Activated CD4-positive, alpha-beta T cell treated with anti-CD3 and anti-CD28 coated beads, Interleukin-2, amount 10 ng/mL, durations not matched to agents 7 days and 5 days (primary cell): ENCODE measurements at regions not wholly inside any gene's neighbourhood (a gene's known extent, or its start where the extent isn't known, plus 50 kb on each side); places are given as distances from the start of the nearest gene placed in this dataset.

Source experiments
- CTCF ChIA-PET: fragments of 350-600 bp; sonication (Branson Sonifier 250); formaldehyde crosslinking; loops from one replicate; lab custom pipeline; 2021; ENCODE audit warnings: antibody characterized with exemption; lab: Charles Lee
- POLR2A ChIA-PET: fragments of 350-600 bp; sonication (Branson Sonifier 250); formaldehyde crosslinking; loops from one replicate; lab custom pipeline; 2021; ENCODE audit warnings: antibody characterized with exemption; lab: Charles Lee
- DNase-seq: peaks from one replicate; pipeline ENCODE4 v3.0.0-alpha.2; 2020
- H3K27ac Mint-ChIP-seq: one replicate; pipeline ENCODE4 v1.8.0; 2021; ENCODE audit warnings: mild to moderate bottlenecking, moderate library complexity, mixed read lengths
- H3K27me3 Mint-ChIP-seq: one replicate; pipeline ENCODE4 v1.8.0; 2021; ENCODE audit warnings: mixed read lengths
- H3K36me3 Mint-ChIP-seq: one replicate; pipeline ENCODE4 v1.8.0; 2021; ENCODE audit warnings: low read depth, mixed read lengths
- H3K4me1 Mint-ChIP-seq: one replicate; pipeline ENCODE4 v1.8.0; 2021; ENCODE audit warnings: mixed read lengths
- H3K4me3 Mint-ChIP-seq: one replicate; pipeline ENCODE4 v1.8.0; 2021; ENCODE audit warnings: mild to moderate bottlenecking, moderate library complexity, mixed read lengths
- H3K9me3 Mint-ChIP-seq: one replicate; pipeline ENCODE4 v1.8.0; 2021; ENCODE audit warnings: mixed read lengths

DNA sequence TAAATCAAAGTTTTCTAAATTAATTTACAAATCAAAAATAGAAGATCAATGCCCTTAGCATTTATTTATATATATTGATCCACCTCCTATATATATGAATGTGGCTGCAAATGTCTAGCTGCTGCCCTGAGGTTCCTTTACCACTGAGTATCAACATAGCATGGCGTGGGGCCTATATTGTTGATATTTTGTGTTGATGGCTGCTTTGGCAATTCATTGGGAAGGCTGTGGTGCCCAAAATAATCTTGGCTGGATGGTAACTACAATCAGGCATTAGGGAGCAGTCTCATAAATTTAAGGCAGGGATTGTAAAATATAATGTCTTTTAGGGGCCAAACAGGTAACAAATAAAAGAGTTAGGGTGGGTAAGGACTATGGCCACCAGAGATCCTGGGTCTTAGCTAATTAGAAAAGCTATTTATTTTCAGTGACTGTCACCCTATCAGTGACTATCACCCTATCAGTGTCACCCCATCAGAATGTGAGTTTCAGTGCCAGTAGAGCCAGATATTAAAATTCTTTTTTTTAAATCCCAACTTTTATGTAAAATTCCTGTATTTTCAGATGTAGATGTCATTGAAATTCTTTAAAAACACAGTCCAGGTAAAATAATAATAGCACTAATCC is 190.7 kb upstream of the PCSK5 start:
- ChIA-PET POLR2A (no interaction called here), CTCF (interaction anchor here (1.2 kb wide), 1 partner anchor 11 kb away, joined by 3 read pairs; no protein-coding TSS in a partner anchor)
- Mint-ChIP-seq H3K36me3 (no peaks in the 10 kb centered on the region), H3K27ac (no peak overlapping the region), H3K27me3 (no peaks in the 10 kb centered on the region), H3K4me1 (no peaks in the 10 kb centered on the region), H3K4me3 (no peak overlapping the region), H3K9me3 (no peaks in the 10 kb centered on the region)
- DNase-seq, result no peak

DNA sequence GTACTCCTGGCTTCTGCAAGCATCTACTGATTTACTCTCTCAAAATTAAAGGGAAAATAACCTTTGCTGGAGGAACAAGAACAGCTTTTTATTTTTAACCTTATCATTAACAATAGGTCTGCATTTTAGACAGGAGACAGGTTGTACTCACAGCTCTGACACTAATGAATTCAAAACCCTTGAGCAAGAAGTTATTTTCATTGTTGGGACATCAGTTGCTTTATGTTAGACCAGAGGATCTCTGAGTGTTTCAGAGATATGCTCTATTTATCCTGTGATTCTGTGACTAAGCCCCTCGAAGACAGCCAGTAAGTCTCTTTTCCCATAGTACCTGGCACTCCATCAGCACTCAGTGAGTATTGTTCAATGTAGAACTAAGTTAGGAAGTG is 190.2 kb upstream of the PCSK5 start:
- CTCF ChIA-PET, result interaction anchor here (1.2 kb wide), 1 partner anchor 10 kb away, joined by 3 read pairs; no protein-coding TSS in a partner anchor
- H3K27ac Mint-ChIP-seq, result no peak overlapping the region
- no peaks in the 10 kb centered on the region for H3K27me3 Mint-ChIP-seq
- no peak overlapping the region for H3K4me3 Mint-ChIP-seq
- POLR2A ChIA-PET, result no interaction called here
- no peaks in the 10 kb centered on the region for H3K36me3 Mint-ChIP-seq
- H3K9me3 Mint-ChIP-seq, result no peaks in the 10 kb centered on the region
- H3K4me1 Mint-ChIP-seq, result no peaks in the 10 kb centered on the region
- DNase-seq, result no peak

DNA sequence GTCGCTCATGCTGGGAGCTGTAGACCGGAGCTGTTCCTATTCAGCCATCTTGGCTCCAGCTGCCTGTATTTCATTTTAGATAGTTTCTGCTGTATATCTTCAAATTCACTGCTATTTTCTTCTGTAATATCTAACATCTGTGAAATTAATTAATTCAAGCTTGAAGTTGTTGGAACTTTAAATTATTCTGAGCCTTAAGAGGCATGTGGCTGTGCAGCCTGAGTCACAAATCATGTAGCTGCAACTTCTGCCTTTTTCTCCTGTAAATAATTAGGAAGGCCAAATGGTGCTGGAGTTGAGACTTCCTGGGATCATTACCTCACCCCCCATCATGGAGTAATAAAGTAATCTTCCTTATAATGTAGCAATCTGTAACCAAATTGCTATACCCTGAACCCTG is 183.3 kb upstream of the PCSK5 start:
- no peak overlapping the region for H3K4me3 Mint-ChIP-seq
- ChIA-PET CTCF (no interaction called here), POLR2A (no interaction called here)
- no peak for DNase-seq
- no peak overlapping the region for H3K27ac Mint-ChIP-seq
- H3K9me3 Mint-ChIP-seq, result no peaks in the 10 kb centered on the region
- no peaks in the 10 kb centered on the region for H3K27me3 Mint-ChIP-seq
- H3K36me3 Mint-ChIP-seq, result no peaks in the 10 kb centered on the region
- no peaks in the 10 kb centered on the region for H3K4me1 Mint-ChIP-seq

DNA sequence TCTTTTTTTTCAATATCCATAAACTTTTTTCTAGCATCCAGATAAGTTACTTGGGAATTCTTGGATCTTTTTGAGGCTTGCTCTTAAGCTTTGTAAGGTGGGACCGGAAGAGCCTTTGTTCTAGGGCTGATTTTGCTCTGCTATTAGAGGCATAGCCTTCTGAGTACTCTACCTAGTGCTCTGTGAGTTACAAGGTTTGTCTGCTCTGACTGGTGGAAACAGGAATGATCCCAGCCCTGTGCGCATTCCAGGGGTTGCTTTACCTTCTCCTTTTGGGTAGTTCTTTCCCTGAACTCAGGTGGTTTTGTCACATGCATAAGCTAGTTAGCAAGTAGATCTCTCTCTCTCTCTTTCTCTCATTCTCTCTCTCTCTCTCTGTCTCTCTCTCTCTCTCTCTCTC is 180.8 kb upstream of the PCSK5 start:
- H3K9me3 Mint-ChIP-seq, result no peaks in the 10 kb centered on the region
- no peaks in the 10 kb centered on the region for H3K4me1 Mint-ChIP-seq
- no peak overlapping the region for H3K4me3 Mint-ChIP-seq
- CTCF ChIA-PET, result no interaction called here
- no peaks in the 10 kb centered on the region for H3K27me3 Mint-ChIP-seq
- DNase-seq, result no peak
- no peak overlapping the region for H3K27ac Mint-ChIP-seq
- no peaks in the 10 kb centered on the region for H3K36me3 Mint-ChIP-seq
- POLR2A ChIA-PET, result no interaction called here

DNA sequence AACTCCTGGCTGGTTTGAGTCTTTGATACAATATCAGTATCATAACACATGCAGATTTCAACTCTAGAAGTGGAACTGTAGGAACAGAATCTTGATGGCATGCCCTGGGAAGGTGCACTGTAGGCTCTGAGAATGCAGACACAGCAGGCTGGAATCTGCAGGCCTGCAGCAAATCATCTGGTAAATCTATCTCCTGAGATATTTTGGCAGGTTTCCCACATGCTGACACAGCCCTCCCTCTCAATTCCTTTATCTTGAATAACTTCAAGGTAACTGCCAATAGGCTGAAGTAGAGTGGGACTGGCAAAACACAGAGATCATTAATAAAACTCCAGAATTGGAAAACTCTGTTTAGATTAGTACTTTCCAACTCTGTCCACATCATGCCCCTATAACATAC is 177.8 kb upstream of the PCSK5 start:
- CTCF ChIA-PET, result no interaction called here
- Mint-ChIP-seq H3K4me1 (no peaks in the 10 kb centered on the region), H3K27ac (no peak overlapping the region), H3K27me3 (no peaks in the 10 kb centered on the region), H3K36me3 (no peaks in the 10 kb centered on the region), H3K4me3 (no peak overlapping the region), H3K9me3 (no peaks in the 10 kb centered on the region)
- POLR2A ChIA-PET, result no interaction called here
- DNase-seq, result no peak

DNA sequence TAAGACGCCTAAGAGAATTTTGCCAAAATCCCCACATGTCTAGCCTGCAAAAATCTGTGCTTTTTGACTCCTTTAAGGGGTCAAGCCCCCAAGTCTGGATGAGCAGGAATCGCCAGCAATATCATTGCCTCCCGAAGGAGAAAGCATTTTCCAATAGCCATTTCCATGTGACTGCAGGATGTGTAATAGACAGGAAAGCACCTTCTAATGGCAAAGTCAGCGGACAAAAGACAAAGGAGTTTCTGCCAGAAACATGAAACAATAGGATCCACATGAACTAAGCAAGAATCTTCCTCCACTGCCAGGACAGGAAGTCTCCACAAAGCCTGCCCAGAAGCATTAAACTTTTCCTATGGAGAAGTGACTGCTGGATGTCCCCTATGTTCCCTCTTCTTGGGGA is 177.1 kb upstream of the PCSK5 start:
- Mint-ChIP-seq H3K9me3 (no peaks in the 10 kb centered on the region), H3K4me3 (no peak overlapping the region), H3K27ac (no peak overlapping the region), H3K4me1 (no peaks in the 10 kb centered on the region), H3K27me3 (no peaks in the 10 kb centered on the region), H3K36me3 (no peaks in the 10 kb centered on the region)
- no peak for DNase-seq
- ChIA-PET POLR2A (no interaction called here), CTCF (no interaction called here)

DNA sequence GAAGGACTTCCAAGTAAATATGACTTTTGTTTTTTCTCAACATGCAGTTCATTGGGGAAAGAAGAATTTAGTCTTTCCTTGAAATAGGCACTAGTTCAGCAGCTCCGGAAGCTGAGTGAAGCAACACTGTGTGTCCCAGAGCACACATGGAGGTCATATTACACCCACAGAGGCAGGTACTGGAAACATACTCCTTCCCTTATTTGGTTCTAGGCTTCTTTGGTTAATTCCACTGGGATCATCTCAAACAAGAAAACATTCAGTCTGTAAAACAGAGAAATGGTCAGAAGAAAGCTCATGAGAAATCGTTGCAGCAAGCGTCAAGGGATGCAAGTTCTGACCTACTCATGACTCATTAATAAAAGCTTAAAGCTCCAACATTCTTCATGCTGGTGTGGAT is 175.1 kb upstream of the PCSK5 start:
- ChIA-PET POLR2A (no interaction called here), CTCF (no interaction called here)
- H3K4me3 Mint-ChIP-seq, result no peak overlapping the region
- no peaks in the 10 kb centered on the region for H3K36me3 Mint-ChIP-seq
- no peaks in the 10 kb centered on the region for H3K9me3 Mint-ChIP-seq
- no peak overlapping the region for H3K27ac Mint-ChIP-seq
- no peaks in the 10 kb centered on the region for H3K4me1 Mint-ChIP-seq
- no peaks in the 10 kb centered on the region for H3K27me3 Mint-ChIP-seq
- DNase-seq, result no peak

DNA sequence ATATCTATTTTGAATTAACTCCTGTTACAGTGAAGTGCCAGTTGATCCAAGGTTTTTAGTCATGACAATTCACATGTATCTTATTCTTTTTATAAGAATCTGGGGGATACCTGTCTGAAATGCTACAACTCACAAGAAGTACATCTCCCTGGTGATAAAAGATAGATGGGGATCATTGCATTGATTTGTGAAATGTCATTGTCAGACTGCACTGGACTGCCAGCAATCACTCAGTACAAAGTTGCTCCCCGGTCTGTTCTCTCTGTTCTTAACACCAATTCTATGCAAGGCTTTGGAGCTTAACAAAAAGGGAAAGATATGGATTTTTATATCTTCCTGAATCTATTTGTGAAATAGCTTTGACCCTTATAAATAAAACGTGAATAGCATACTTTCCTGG is 171.8 kb upstream of the PCSK5 start:
- Mint-ChIP-seq H3K9me3 (no peaks in the 10 kb centered on the region), H3K4me1 (no peaks in the 10 kb centered on the region), H3K4me3 (no peak overlapping the region), H3K27ac (no peak overlapping the region), H3K36me3 (no peaks in the 10 kb centered on the region), H3K27me3 (no peaks in the 10 kb centered on the region)
- POLR2A ChIA-PET, result no interaction called here
- no peak for DNase-seq
- CTCF ChIA-PET, result no interaction called here

DNA sequence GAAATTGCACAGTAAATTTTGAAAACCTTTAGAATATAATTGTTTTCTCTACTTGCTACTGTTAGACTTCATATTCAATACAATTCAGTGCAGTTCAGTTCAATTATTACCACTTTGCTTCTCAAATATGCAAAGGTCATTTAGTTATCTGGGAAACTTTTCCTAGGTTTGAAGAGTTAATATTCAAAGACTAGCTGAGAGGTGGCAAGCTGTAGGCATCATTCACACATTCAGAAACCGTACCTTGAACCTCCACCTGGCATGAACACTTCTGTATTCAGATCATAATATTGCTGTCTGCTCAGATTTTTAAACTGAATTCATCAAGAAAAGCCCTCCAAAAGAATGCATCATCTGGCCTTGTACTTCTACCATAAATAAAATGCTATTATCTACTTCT is 162.1 kb upstream of the PCSK5 start:
- Mint-ChIP-seq H3K36me3 (no peaks in the 10 kb centered on the region), H3K4me3 (no peak overlapping the region), H3K4me1 (no peaks in the 10 kb centered on the region), H3K27me3 (no peaks in the 10 kb centered on the region), H3K27ac (no peak overlapping the region), H3K9me3 (no peaks in the 10 kb centered on the region)
- no peak for DNase-seq
- CTCF ChIA-PET, result no interaction called here
- POLR2A ChIA-PET, result no interaction called here

DNA sequence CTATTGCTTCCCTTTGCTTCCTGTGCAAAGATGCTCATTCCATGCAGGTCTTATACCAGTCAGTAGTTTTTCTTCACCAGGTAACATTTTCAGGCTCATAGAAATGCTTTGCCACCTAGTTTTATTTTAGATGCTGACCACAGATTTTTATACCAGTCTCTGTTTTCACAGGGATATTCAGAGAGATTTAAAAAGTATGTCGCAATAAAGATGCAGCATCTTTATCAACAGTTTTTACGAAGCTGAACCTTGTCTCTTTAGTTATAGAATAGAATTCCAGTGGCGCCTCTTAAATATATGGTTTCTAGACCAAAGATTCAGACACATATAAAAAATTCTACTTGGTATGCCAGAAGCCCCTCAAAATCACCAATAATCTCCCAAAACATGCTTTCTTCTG is 155.7 kb upstream of the PCSK5 start:
- ChIA-PET CTCF (no interaction called here), POLR2A (no interaction called here)
- Mint-ChIP-seq H3K27me3 (peaks cover 2% of the 10 kb centered on the region), H3K4me3 (no peak overlapping the region), H3K4me1 (no peaks in the 10 kb centered on the region), H3K27ac (no peak overlapping the region), H3K36me3 (no peaks in the 10 kb centered on the region), H3K9me3 (no peaks in the 10 kb centered on the region)
- no peak for DNase-seq

DNA sequence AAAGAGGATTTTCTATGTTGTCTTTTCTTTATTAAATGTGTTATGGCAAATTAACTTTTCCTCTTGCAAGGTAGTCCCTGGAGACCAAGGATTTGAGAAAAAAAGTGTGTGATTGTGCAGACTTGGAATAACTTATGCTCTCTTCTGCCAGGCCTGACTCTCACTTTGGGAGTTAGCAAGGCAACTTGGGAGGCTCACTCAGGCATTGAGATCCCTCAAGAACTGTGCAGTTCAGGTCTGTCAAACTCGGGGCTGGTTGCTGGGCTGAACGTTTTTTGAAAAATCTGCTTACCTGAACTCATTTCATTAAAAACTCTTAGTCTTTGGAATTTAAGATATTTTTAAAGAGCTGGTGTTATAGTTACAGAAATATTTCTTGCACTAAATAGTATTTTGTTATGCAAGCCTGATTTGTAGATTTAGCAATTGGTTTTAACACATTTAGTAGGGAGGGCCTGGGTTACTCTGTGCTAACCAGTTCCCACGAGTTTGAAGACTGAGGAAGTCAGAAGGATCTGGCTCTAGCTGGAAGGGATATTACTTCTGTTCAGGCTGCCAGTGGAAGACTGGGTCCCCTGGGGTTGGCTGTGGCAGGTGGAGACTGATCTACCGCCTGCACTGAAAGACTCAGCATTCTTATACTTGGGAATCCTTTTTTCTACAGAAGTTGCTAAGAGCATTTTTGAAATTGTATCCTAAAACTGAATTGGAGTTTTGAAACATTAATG is 150.4 kb upstream of the PCSK5 start:
- no peak overlapping the region for H3K27ac Mint-ChIP-seq
- no peak for DNase-seq
- ChIA-PET CTCF (no interaction called here), POLR2A (no interaction called here)
- H3K27me3 Mint-ChIP-seq, result peaks cover 2% of the 10 kb centered on the region
- no peaks in the 10 kb centered on the region for H3K9me3 Mint-ChIP-seq
- H3K36me3 Mint-ChIP-seq, result no peaks in the 10 kb centered on the region
- no peaks in the 10 kb centered on the region for H3K4me1 Mint-ChIP-seq
- H3K4me3 Mint-ChIP-seq, result no peak overlapping the region

DNA sequence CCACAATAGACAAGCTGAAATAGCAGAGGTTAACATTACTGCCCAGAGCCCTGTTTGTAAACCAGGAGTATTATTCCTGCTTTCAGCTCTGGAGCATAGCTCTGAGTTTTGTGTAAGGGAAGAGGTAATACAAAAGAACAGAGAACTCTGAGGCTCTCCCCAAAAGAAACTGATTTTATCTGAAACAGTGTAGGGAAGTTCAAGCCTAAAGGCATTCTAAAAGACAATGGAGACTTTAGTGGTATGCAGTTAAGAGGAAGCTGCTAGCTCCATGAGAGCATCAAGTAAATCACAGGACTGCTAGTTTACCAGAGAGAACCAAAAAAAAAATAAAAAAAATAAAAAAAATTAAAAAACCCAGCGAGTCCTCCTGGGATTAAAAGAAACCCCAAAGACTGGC is 146.6 kb upstream of the PCSK5 start:
- Mint-ChIP-seq H3K27ac (no peak overlapping the region), H3K27me3 (no peaks in the 10 kb centered on the region), H3K4me3 (no peak overlapping the region), H3K36me3 (no peaks in the 10 kb centered on the region), H3K9me3 (no peaks in the 10 kb centered on the region), H3K4me1 (no peaks in the 10 kb centered on the region)
- CTCF ChIA-PET, result no interaction called here
- POLR2A ChIA-PET, result no interaction called here
- no peak for DNase-seq

DNA sequence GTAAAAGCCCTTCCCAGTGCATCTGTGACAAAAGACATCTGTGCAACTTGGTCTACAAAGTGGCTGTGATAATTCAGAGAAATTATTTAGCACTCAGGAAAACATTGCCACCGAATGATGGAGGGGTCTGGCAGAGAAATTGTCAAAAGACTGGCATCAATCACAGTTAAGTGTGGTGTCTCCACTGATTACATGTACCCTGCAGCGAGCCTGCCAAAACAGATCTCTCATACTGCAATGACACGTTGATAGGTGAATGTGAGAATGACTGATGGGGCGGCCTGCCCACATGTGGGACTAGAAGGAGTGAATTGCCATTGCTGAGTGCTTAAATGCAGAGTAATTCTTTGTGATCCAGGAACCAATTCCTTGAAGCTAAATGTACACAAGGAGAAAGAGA is 136.4 kb upstream of the PCSK5 start:
- CTCF ChIA-PET, result no interaction called here
- POLR2A ChIA-PET, result no interaction called here
- H3K27me3 Mint-ChIP-seq, result no peaks in the 10 kb centered on the region
- H3K27ac Mint-ChIP-seq, result no peak overlapping the region
- H3K4me3 Mint-ChIP-seq, result no peak overlapping the region
- H3K4me1 Mint-ChIP-seq, result no peaks in the 10 kb centered on the region
- DNase-seq, result no peak
- no peaks in the 10 kb centered on the region for H3K9me3 Mint-ChIP-seq
- no peaks in the 10 kb centered on the region for H3K36me3 Mint-ChIP-seq

DNA sequence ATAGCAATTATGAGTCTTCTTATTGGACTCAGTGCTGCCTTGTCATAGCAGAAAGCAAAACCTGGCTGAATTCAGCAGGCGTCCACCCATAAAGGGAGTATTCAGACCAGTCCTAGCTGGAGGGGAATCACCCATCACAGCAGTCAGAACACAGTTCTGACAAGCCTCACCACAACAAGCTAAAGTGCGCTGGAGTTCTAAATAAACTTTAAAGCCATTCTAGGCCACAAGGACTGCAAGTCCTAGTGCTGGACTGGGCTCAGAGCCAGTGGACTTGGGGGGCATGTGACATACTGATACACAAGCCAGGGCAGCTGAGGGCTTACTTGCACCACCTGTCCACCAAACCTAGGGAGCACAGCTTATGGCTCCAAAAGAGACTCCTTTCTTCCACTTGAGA is 115.3 kb upstream of the PCSK5 start:
- DNase-seq, result no peak
- Mint-ChIP-seq H3K4me1 (no peaks in the 10 kb centered on the region), H3K9me3 (peaks cover 7% of the 10 kb centered on the region), H3K27ac (no peak overlapping the region), H3K36me3 (no peaks in the 10 kb centered on the region), H3K27me3 (peaks cover 1% of the 10 kb centered on the region), H3K4me3 (no peak overlapping the region)
- POLR2A ChIA-PET, result no interaction called here
- CTCF ChIA-PET, result no interaction called here
